GM12878 (cell line): ENCODE measurements at regions not wholly inside any gene's neighbourhood (a gene's known extent, or its start where the extent isn't known, plus 50 kb on each side); places are given as distances from the start of the nearest gene placed in this dataset.

Experiments
- BCL11A ChIP-seq: IDR thresholded peaks from 2 replicates; pipeline ENCODE4 v1.6.1; 2011; ENCODE audit warnings: low read depth, low read length
- CHD2 ChIP-seq: IDR thresholded peaks from 2 replicates; pipeline ENCODE4 v1.6.1; 2011; ENCODE audit warnings: low read depth, low read length, improper control_type of control experiment, borderline replicate concordance
- E2F4 ChIP-seq: IDR thresholded peaks from 2 replicates; pipeline ENCODE4 v1.6.1; 2012; ENCODE audit warnings: low read depth, low read length, improper control_type of control experiment
- EZH2 ChIP-seq: IDR thresholded peaks from 2 replicates; pipeline ENCODE4 v1.6.1; 2012; ENCODE audit warnings: low read depth, mild to moderate bottlenecking, control low read depth, inconsistent platforms, low read length, borderline replicate concordance; ENCODE audit not compliant: control insufficient read depth
- HDAC6 ChIP-seq: fragments of 200-600 bp; sonication (generic); IDR thresholded peaks from one replicate; pipeline ENCODE4 v1.8.0; 2017; ENCODE audit warnings: antibody characterized with exemption; ENCODE audit not compliant: unreplicated experiment
- MYC ChIP-seq: IDR thresholded peaks from 2 replicates; pipeline ENCODE4 v1.6.1; 2011; ENCODE audit warnings: mild to moderate bottlenecking, low read length, moderate library complexity, inconsistent platforms; ENCODE audit not compliant: insufficient read depth, insufficient replicate concordance, insufficient read length, severe bottlenecking
- NR2C2 ChIP-seq: IDR thresholded peaks from 2 replicates; pipeline ENCODE4 v1.6.1; 2011; ENCODE audit warnings: borderline replicate concordance, low read depth; ENCODE audit not compliant: control insufficient read depth, insufficient read length
- POLR2A ChIP-seq: IDR thresholded peaks from 2 replicates; pipeline ENCODE4 v1.6.1; 2011; ENCODE audit warnings: low read depth, mild to moderate bottlenecking, low read length
- POLR2AphosphoS5 ChIP-seq: IDR thresholded peaks from 2 replicates; pipeline ENCODE4 v1.6.1; 2011; ENCODE audit warnings: mild to moderate bottlenecking, low read length, inconsistent platforms
- RAD21 ChIP-seq: IDR thresholded peaks from 2 replicates; pipeline ENCODE4 v1.6.1; 2011; ENCODE audit warnings: mild to moderate bottlenecking, low read depth, low read length, moderate library complexity; ENCODE audit not compliant: insufficient read depth
- SP1 ChIP-seq: IDR thresholded peaks from one replicate; pipeline ENCODE4 v1.6.1; 2011; ENCODE audit warnings: low read depth, low read length
- TAF1 ChIP-seq: IDR thresholded peaks from 2 replicates; pipeline ENCODE4 v1.6.1; 2011; ENCODE audit warnings: mild to moderate bottlenecking, low read depth, low read length, borderline replicate concordance
- TF ChIP-seq, protein P1 (sequence below), 3 experiments: IDR thresholded peaks in 2 of 3; conservative IDR thresholded peaks in 1 of 3; 2 replicates each; pipeline ENCODE4 v1.5.1; 2011; ENCODE audit warnings: low read depth in 3 of 3, low read length in 3 of 3, mild to moderate bottlenecking in 3 of 3, control low read depth in 2 of 3, moderate library complexity in 2 of 3, inconsistent platforms in 1 of 3, mixed read lengths in 1 of 3; ENCODE audit not compliant: control insufficient read depth in 2 of 3, insufficient read depth in 1 of 3; ENCODE audit errors: extremely low read depth in 1 of 3
- TF ChIP-seq, protein P2 (sequence below): fragments of 450-650 bp; IDR thresholded peaks from 2 replicates; pipeline ENCODE4 v1.6.1; 2016; ENCODE audit warnings: mild to moderate bottlenecking

GRCh38 chr1:185595835-185596667, 138.1 kb upstream of the HMCN1 start:
- TF ChIP-seq E2F4 (no peak), POLR2AphosphoS5 (no peak), TAF1 (no peak), EZH2 (no peak), BCL11A (no peak), CHD2 (no peak), RAD21 (peak; percentile 72), MYC (no peak), NR2C2 (no peak), HDAC6 (no peak), POLR2A (no peak), SP1 (no peak)
- TF ChIP-seq, protein P1, sequence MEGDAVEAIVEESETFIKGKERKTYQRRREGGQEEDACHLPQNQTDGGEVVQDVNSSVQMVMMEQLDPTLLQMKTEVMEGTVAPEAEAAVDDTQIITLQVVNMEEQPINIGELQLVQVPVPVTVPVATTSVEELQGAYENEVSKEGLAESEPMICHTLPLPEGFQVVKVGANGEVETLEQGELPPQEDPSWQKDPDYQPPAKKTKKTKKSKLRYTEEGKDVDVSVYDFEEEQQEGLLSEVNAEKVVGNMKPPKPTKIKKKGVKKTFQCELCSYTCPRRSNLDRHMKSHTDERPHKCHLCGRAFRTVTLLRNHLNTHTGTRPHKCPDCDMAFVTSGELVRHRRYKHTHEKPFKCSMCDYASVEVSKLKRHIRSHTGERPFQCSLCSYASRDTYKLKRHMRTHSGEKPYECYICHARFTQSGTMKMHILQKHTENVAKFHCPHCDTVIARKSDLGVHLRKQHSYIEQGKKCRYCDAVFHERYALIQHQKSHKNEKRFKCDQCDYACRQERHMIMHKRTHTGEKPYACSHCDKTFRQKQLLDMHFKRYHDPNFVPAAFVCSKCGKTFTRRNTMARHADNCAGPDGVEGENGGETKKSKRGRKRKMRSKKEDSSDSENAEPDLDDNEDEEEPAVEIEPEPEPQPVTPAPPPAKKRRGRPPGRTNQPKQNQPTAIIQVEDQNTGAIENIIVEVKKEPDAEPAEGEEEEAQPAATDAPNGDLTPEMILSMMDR (IDR thresholded peaks at IDR 0.05 in 2 of 3, conservative IDR thresholded peaks at IDR 0.05 in 1 of 3; ENCODE audit: control insufficient read depth in 2 of 3, extremely low read depth in 1 of 3, insufficient read depth in 1 of 3, low read depth in 3 of 3, low read length in 3 of 3): peak; percentile 71 to 86 (median 83)
- TF ChIP-seq, protein P2, sequence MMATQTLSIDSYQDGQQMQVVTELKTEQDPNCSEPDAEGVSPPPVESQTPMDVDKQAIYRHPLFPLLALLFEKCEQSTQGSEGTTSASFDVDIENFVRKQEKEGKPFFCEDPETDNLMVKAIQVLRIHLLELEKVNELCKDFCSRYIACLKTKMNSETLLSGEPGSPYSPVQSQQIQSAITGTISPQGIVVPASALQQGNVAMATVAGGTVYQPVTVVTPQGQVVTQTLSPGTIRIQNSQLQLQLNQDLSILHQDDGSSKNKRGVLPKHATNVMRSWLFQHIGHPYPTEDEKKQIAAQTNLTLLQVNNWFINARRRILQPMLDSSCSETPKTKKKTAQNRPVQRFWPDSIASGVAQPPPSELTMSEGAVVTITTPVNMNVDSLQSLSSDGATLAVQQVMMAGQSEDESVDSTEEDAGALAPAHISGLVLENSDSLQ: no peak
